Fibroblast of skin of abdomen (primary cell): ENCODE measurements at regions not wholly inside any gene's neighbourhood (a gene's known extent, or its start where the extent isn't known, plus 50 kb on each side); places are given as distances from the start of the nearest gene placed in this dataset.
A peak's percentile ranks its signal among the peaks of the same experiment; 100 is the strongest.

Experiments
- DNase-seq: peaks from one replicate; pipeline ENCODE4 v3.0.0-alpha.2; 2013

GRCh38 chr6:153215242-153215641, 84.2 kb upstream of the RGS17 start:
- DNase-seq: no peak

GRCh38 chr6:153214436-153214835, 83.4 kb upstream of the RGS17 start:
- DNase-seq: no peak

GRCh38 chr6:153210083-153210482, 79.0 kb upstream of the RGS17 start:
- peak; percentile 60 for DNase-seq

GRCh38 chr6:153208706-153209105, 77.6 kb upstream of the RGS17 start:
- DNase-seq: no peak

- peak; percentile 26 for DNase-seq
These were observed 76.5 kb upstream of the RGS17 start for GRCh38 chr6:153207617-153208016.

GRCh38 chr6:153207006-153207405, 75.9 kb upstream of the RGS17 start:
- DNase-seq: no peak

GRCh38 chr6:153192943-153193885, 62.1 kb upstream of the RGS17 start:
- DNase-seq: no peak

GRCh38 chr6:153183925-153184324, 52.8 kb upstream of the RGS17 start:
- DNase-seq: no peak
